Keratinocyte (primary cell): ENCODE measurements at regions not wholly inside any gene's neighbourhood (a gene's known extent, or its start where the extent isn't known, plus 50 kb on each side); places are given as distances from the start of the nearest gene placed in this dataset.

ENCODE experiments used
- DNase-seq: peaks from one replicate; pipeline ENCODE4 v3.0.0-alpha.2; 2011; ENCODE audit warnings: low read depth, missing footprints, low spot score
- FAIRE-seq: peaks from 2 replicates; lab custom pipeline; 2011; peaks lifted over from hg19 to GRCh38; lab: Jason Lieb, UNC
- H2AFZ ChIP-seq: 2 replicates; pipeline ENCODE4 v1.6.0; 2012; ENCODE audit warnings: low read length, control low read depth, inconsistent platforms; ENCODE audit not compliant: control insufficient read depth
- H3K27ac ChIP-seq: 2 replicates; pipeline ENCODE4 v1.5.1; 2011; ENCODE audit warnings: low read length; ENCODE audit not compliant: control insufficient read depth, insufficient read depth
- H3K27me3 ChIP-seq: 3 replicates; pipeline ENCODE4 v1.6.0; 2011; ENCODE audit warnings: low read length; ENCODE audit not compliant: control insufficient read depth, insufficient read depth; ENCODE audit errors: extremely low read depth
- H3K36me3 ChIP-seq, 2 experiments: 2 replicates in 1 of 2; 3 replicates in 1 of 2; pipeline ENCODE4 v1.5.1; 2011; ENCODE audit warnings: low read length in 2 of 2, mild to moderate bottlenecking in 1 of 2; ENCODE audit not compliant: control insufficient read depth in 2 of 2, insufficient read depth in 2 of 2; ENCODE audit errors: extremely low read depth in 1 of 2
- H3K4me1 ChIP-seq: 3 replicates; pipeline ENCODE4 v1.5.1; 2011; ENCODE audit warnings: low read length; ENCODE audit not compliant: control insufficient read depth, insufficient read depth; ENCODE audit errors: extremely low read depth
- H3K4me2 ChIP-seq: 3 replicates; pipeline ENCODE4 v1.6.0; 2011; ENCODE audit warnings: low read depth, low read length; ENCODE audit not compliant: control insufficient read depth, insufficient read depth; ENCODE audit errors: extremely low read depth
- H3K4me3 ChIP-seq, 3 experiments: fragments of 200-600 bp in 1 of 3; sonication (generic) in 1 of 3; 2 replicates in 2 of 3; 3 replicates in 1 of 3; pipeline ENCODE4 v1.5.1; 2011 to 2016; ENCODE audit warnings: low read length in 3 of 3, mild to moderate bottlenecking in 3 of 3, control low read depth in 2 of 3, inconsistent platforms in 1 of 3, low read depth in 1 of 3, mixed read lengths in 1 of 3, mixed run types in 1 of 3, moderate library complexity in 1 of 3; ENCODE audit not compliant: control insufficient read depth in 2 of 3, insufficient read depth in 2 of 3; ENCODE audit errors: extremely low read depth in 1 of 3
- H3K79me2 ChIP-seq: 2 replicates; pipeline ENCODE4 v1.6.0; 2012; ENCODE audit warnings: low read length; ENCODE audit not compliant: control insufficient read depth, insufficient read depth
- H3K9ac ChIP-seq: 3 replicates; pipeline ENCODE4 v1.6.0; 2011; ENCODE audit warnings: low read length; ENCODE audit not compliant: control insufficient read depth, insufficient read depth; ENCODE audit errors: extremely low read depth
- H3K9me1 ChIP-seq: 3 replicates; pipeline ENCODE4 v1.6.0; 2011; ENCODE audit warnings: low read length; ENCODE audit not compliant: control insufficient read depth, insufficient read depth; ENCODE audit errors: extremely low read depth
- H3K9me3 ChIP-seq: 2 replicates; pipeline ENCODE4 v1.5.1; 2012; ENCODE audit warnings: low read depth, low read length; ENCODE audit not compliant: control insufficient read depth
- H4K20me1 ChIP-seq: 3 replicates; pipeline ENCODE4 v1.6.0; 2011; ENCODE audit warnings: low read length; ENCODE audit not compliant: control insufficient read depth, insufficient read depth; ENCODE audit errors: extremely low read depth
- EZH2 ChIP-seq: IDR thresholded peaks from one replicate; pipeline ENCODE4 v1.6.1; 2012; ENCODE audit warnings: inconsistent platforms, mild to moderate bottlenecking, low read length, moderate library complexity
- dilution Hi-C: fragments of 300-500 bp; cut with MboI; formaldehyde crosslinking; loops from one replicate; pipeline ENCODE4 v1.7.0; 2020; ENCODE audit warnings: low sequenced_read_pairs; ENCODE audit not compliant: extremely low pct_ligation_motif_present
- TF ChIP-seq, protein P1 (sequence below), 3 experiments: IDR thresholded peaks in 1 of 3; conservative IDR thresholded peaks in 1 of 3; optimal IDR thresholded peaks in 1 of 3; 2 replicates in 2 of 3; 3 replicates in 1 of 3; pipeline versions ENCODE3 to v1.5.1; 2011; ENCODE audit warnings: low read length in 3 of 3, mild to moderate bottlenecking in 3 of 3, moderate library complexity in 2 of 3, control low read depth in 1 of 3, inconsistent platforms in 1 of 3; ENCODE audit not compliant: insufficient read depth in 2 of 3; ENCODE audit errors: extremely low read depth in 1 of 3

DNA sequence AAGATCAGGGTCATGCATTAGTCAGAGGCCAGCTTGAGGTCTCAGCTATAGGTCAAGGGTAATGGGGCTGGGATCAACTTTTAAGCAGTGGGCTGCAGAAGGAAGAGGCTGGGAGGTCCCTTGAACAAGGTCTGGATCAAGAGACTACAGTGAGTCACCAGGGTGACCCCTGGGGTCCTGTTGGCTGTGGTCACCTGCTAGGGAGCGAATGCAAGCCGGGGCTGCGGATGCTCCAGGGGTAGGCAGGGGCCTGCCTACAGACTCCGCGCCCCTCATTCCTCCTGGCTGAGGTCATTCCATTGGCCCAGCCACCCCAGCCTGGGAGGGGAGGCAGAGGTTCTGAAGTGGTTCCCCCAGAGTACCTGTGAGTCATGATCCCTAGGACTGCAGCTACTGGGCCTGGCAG, 110.4 kb downstream of the CYP26B1 start:
- Histone ChIP-seq H3K4me2 (no peak overlapping the region), H4K20me1 (no peaks in the 10 kb centered on the region), H3K27me3 (no peaks in the 10 kb centered on the region), H3K9me3 (no peaks in the 10 kb centered on the region), H3K9ac (no peak overlapping the region), H3K27ac (no peak overlapping the region), H2AFZ (no peak overlapping the region), H3K79me2 (no peaks in the 10 kb centered on the region), H3K36me3 (no peaks in the 10 kb centered on the region), H3K4me3 (no peak overlapping the region), H3K9me1 (no peaks in the 10 kb centered on the region), H3K4me1 (peaks cover 73% of the 10 kb centered on the region)
- FAIRE-seq (no peak), DNase-seq (peak; percentile 61)
- dilution Hi-C loops, result no loop called here
- TF ChIP-seq EZH2, result no peak
- TF ChIP-seq, protein P1, sequence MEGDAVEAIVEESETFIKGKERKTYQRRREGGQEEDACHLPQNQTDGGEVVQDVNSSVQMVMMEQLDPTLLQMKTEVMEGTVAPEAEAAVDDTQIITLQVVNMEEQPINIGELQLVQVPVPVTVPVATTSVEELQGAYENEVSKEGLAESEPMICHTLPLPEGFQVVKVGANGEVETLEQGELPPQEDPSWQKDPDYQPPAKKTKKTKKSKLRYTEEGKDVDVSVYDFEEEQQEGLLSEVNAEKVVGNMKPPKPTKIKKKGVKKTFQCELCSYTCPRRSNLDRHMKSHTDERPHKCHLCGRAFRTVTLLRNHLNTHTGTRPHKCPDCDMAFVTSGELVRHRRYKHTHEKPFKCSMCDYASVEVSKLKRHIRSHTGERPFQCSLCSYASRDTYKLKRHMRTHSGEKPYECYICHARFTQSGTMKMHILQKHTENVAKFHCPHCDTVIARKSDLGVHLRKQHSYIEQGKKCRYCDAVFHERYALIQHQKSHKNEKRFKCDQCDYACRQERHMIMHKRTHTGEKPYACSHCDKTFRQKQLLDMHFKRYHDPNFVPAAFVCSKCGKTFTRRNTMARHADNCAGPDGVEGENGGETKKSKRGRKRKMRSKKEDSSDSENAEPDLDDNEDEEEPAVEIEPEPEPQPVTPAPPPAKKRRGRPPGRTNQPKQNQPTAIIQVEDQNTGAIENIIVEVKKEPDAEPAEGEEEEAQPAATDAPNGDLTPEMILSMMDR (optimal IDR thresholded peaks at IDR 0.05 in 1 of 3, IDR thresholded peaks at IDR 0.05 in 1 of 3, conservative IDR thresholded peaks at IDR 0.05 in 1 of 3; ENCODE audit: extremely low read depth in 1 of 3, insufficient read depth in 2 of 3, low read length in 3 of 3), result no peak

DNA sequence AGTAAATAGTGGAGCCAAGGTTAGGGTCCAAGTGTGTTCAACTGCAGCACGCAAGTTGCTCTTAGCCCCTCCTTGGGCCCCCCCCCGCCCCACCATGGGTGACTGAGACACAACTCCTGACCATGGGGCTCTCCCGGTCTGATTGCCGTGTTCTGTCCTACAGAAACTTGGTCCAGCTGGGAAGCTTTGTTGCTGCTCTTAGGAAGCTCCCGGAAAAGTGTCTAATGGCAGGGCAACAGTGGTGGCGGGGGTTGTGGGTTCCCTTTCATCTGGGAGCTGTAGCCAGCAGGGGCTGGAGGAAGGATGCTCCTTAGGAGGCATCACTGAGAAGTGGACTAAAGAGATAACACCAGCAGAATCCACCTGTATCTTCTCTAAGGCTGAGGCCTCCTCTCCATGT, 111.1 kb downstream of the CYP26B1 start:
- dilution Hi-C loops, result no loop called here
- Histone ChIP-seq H3K9me3 (no peaks in the 10 kb centered on the region), H3K27me3 (no peaks in the 10 kb centered on the region), H3K27ac (no peak overlapping the region), H3K4me2 (no peak overlapping the region), H4K20me1 (no peaks in the 10 kb centered on the region), H3K9me1 (no peaks in the 10 kb centered on the region), H3K9ac (no peak overlapping the region), H3K4me1 (peaks cover 73% of the 10 kb centered on the region), H2AFZ (no peak overlapping the region), H3K79me2 (no peaks in the 10 kb centered on the region), H3K36me3 (no peaks in the 10 kb centered on the region), H3K4me3 (no peak overlapping the region)
- DNase-seq (no peak), FAIRE-seq (no peak)
- TF ChIP-seq EZH2, result no peak
- TF ChIP-seq, protein P1 (optimal IDR thresholded peaks at IDR 0.05 in 1 of 3, IDR thresholded peaks at IDR 0.05 in 1 of 3, conservative IDR thresholded peaks at IDR 0.05 in 1 of 3; ENCODE audit: extremely low read depth in 1 of 3, insufficient read depth in 2 of 3, low read length in 3 of 3), result no peak
